GM12874 (cell line): ENCODE measurements at regions not wholly inside any gene's neighbourhood (a gene's known extent, or its start where the extent isn't known, plus 50 kb on each side); places are given as distances from the start of the nearest gene placed in this dataset.

Experiments
- TF ChIP-seq, protein P1 (sequence below): IDR thresholded peaks from 2 replicates; pipeline ENCODE4 v1.5.1; 2011; ENCODE audit warnings: low read depth, mild to moderate bottlenecking, control low read depth, low read length, moderate library complexity; ENCODE audit not compliant: insufficient read depth

- TF ChIP-seq, protein P1, sequence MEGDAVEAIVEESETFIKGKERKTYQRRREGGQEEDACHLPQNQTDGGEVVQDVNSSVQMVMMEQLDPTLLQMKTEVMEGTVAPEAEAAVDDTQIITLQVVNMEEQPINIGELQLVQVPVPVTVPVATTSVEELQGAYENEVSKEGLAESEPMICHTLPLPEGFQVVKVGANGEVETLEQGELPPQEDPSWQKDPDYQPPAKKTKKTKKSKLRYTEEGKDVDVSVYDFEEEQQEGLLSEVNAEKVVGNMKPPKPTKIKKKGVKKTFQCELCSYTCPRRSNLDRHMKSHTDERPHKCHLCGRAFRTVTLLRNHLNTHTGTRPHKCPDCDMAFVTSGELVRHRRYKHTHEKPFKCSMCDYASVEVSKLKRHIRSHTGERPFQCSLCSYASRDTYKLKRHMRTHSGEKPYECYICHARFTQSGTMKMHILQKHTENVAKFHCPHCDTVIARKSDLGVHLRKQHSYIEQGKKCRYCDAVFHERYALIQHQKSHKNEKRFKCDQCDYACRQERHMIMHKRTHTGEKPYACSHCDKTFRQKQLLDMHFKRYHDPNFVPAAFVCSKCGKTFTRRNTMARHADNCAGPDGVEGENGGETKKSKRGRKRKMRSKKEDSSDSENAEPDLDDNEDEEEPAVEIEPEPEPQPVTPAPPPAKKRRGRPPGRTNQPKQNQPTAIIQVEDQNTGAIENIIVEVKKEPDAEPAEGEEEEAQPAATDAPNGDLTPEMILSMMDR, result no peak
These were observed 262.4 kb upstream of the SALL3 start for GRCh38 chr18:78717051-78717765.

DNA sequence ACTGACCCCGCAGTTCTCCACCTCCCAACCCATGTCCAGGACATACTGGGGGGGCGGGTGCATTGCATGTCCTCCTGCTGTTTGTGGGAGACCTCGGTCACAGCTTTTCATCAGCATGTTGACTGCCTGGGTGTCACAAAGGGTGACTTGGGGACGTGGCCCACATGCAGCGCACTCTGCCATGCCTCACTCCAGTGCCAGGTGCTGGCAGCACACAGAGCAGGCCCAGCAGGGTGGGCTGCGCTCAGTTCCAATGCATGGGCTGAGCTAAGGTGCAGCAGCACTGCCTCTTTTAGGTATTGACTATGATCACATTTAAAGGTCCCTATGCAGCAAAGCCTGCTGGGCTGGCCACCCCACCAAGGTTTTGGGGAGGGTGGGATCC is 261.9 kb upstream of the SALL3 start:
- TF ChIP-seq, protein P1, result no peak

DNA sequence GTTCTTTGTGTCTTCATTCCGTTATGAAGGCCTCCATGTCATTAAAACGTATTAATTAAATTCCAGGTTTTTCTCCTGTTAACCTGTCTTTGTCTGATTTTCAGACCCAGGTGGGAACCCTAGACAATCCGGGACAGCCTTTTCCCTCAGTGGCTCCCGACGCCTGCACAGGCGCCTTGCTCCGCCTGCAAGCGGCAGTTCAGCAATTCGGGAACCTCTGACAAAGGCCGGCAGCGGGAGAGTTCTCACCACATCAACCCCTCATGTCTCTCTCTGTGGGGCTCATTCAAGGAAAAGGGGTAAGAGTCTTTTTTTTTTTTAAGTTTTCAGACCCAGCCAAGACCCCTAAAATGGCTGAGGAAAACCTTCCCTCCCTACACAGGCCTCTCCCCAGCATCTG is 259.8 kb upstream of the SALL3 start:
- TF ChIP-seq, protein P1, result no peak

- TF ChIP-seq, protein P1, result no peak
These were observed 259.0 kb upstream of the SALL3 start for GRCh38 chr18:78720456-78721237.

- TF ChIP-seq, protein P1, result no peak
These were observed 258.3 kb upstream of the SALL3 start for GRCh38 chr18:78721238-78721875.

- TF ChIP-seq, protein P1, result no peak
These were observed 257.6 kb upstream of the SALL3 start for GRCh38 chr18:78721981-78722380.

DNA sequence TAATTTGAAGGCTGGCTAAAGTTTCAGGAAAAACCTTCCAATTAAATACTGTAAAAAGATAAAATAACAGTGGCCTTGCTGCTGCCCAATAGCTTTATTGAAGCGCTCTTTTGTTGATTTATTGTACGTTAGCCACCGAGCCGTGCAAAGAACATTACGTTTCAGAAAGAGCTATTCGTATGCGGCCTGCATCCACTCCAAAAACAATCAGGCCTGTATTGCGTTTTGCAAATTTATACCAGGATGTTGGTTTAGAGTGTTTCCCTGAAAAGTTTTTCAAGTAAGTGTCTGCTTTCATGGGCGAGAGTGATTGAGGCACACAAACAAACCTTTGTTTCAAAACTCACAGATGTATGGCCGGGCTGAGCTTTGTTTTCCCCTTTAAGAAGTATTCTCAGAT is 257.2 kb upstream of the SALL3 start:
- TF ChIP-seq, protein P1, result no peak
